ENCODE measurements at regions not wholly inside any gene's neighbourhood (a gene's known extent, or its start where the extent isn't known, plus 50 kb on each side); places are given as distances from the start of the nearest gene placed in this dataset.

GRCh38 chr14:42961509-42961908 is 1354.8 kb downstream of the LRFN5 start:
- Histone ChIP-seq H3K36me3 (ENCODE audit: insufficient read depth, low read length) (no peaks in the 10 kb centered on the region), H3K9me3 (ENCODE audit: low read length) (no peaks in the 10 kb centered on the region), H3K4me3 (ENCODE audit: low read length) (no peak overlapping the region), H3K4me1 (ENCODE audit: insufficient read depth, low read length) (no peaks in the 10 kb centered on the region), H2AFZ (ENCODE audit: low read depth, low read length) (no peak overlapping the region), H3K27me3 (ENCODE audit: insufficient read depth, low read length) (no peaks in the 10 kb centered on the region)

- Histone ChIP-seq H2AFZ (ENCODE audit: low read depth, low read length) (no peak overlapping the region), H3K4me3 (ENCODE audit: low read length) (no peak overlapping the region), H3K27me3 (ENCODE audit: insufficient read depth, low read length) (no peaks in the 10 kb centered on the region), H3K9me3 (ENCODE audit: low read length) (no peaks in the 10 kb centered on the region), H3K36me3 (ENCODE audit: insufficient read depth, low read length) (no peaks in the 10 kb centered on the region), H3K4me1 (ENCODE audit: insufficient read depth, low read length) (no peaks in the 10 kb centered on the region)
These were observed 1343.7 kb downstream of the LRFN5 start for GRCh38 chr14:42950363-42950762.

- Histone ChIP-seq H3K36me3 (ENCODE audit: insufficient read depth, low read length) (no peaks in the 10 kb centered on the region), H3K9me3 (ENCODE audit: low read length) (no peaks in the 10 kb centered on the region), H2AFZ (ENCODE audit: low read depth, low read length) (no peak overlapping the region)
These were observed 1341.3 kb downstream of the LRFN5 start for GRCh38 chr14:42947991-42948390.

GRCh38 chr14:42944284-42944683 is 1337.6 kb downstream of the LRFN5 start:
- no peaks in the 10 kb centered on the region for H3K9me3 ChIP-seq (ENCODE audit: low read length)
- H3K4me1 ChIP-seq (ENCODE audit: insufficient read depth, low read length) = no peaks in the 10 kb centered on the region
- H2AFZ ChIP-seq (ENCODE audit: low read depth, low read length) = no peak overlapping the region
- no peaks in the 10 kb centered on the region for H3K27me3 ChIP-seq (ENCODE audit: insufficient read depth, low read length)
- H3K36me3 ChIP-seq (ENCODE audit: insufficient read depth, low read length) = no peaks in the 10 kb centered on the region
- H3K4me3 ChIP-seq (ENCODE audit: low read length) = no peak overlapping the region

More at GRCh38 chr14:42947991-42948390, 1341.3 kb downstream of the LRFN5 start:
- Histone ChIP-seq H3K4me1 (ENCODE audit: insufficient read depth, low read length) (no peaks in the 10 kb centered on the region), H3K27me3 (ENCODE audit: insufficient read depth, low read length) (no peaks in the 10 kb centered on the region), H3K4me3 (ENCODE audit: low read length) (no peak overlapping the region)

- Histone ChIP-seq H3K9me3 (ENCODE audit: low read length) (no peaks in the 10 kb centered on the region), H3K4me3 (ENCODE audit: low read length) (no peak overlapping the region), H3K27me3 (ENCODE audit: insufficient read depth, low read length) (no peaks in the 10 kb centered on the region), H2AFZ (ENCODE audit: low read depth, low read length) (no peak overlapping the region), H3K36me3 (ENCODE audit: insufficient read depth, low read length) (no peaks in the 10 kb centered on the region), H3K4me1 (ENCODE audit: insufficient read depth, low read length) (no peaks in the 10 kb centered on the region)
These were observed 1324.6 kb downstream of the LRFN5 start for GRCh38 chr14:42931308-42931707.

- Histone ChIP-seq H3K36me3 (ENCODE audit: insufficient read depth, low read length) (no peaks in the 10 kb centered on the region), H2AFZ (ENCODE audit: low read depth, low read length) (no peak overlapping the region), H3K4me3 (ENCODE audit: low read length) (no peak overlapping the region), H3K27me3 (ENCODE audit: insufficient read depth, low read length) (no peaks in the 10 kb centered on the region), H3K4me1 (ENCODE audit: insufficient read depth, low read length) (no peaks in the 10 kb centered on the region), H3K9me3 (ENCODE audit: low read length) (no peaks in the 10 kb centered on the region)
These were observed 1323.3 kb downstream of the LRFN5 start for GRCh38 chr14:42929806-42930480.

- Histone ChIP-seq H3K27me3 (ENCODE audit: insufficient read depth, low read length) (no peaks in the 10 kb centered on the region), H2AFZ (ENCODE audit: low read depth, low read length) (no peak overlapping the region), H3K36me3 (ENCODE audit: insufficient read depth, low read length) (no peaks in the 10 kb centered on the region), H3K4me3 (ENCODE audit: low read length) (no peak overlapping the region), H3K9me3 (ENCODE audit: low read length) (no peaks in the 10 kb centered on the region), H3K4me1 (ENCODE audit: insufficient read depth, low read length) (no peaks in the 10 kb centered on the region)
These were observed 1320.6 kb downstream of the LRFN5 start for GRCh38 chr14:42927313-42927712.

- Histone ChIP-seq H3K4me3 (ENCODE audit: low read length) (no peak overlapping the region), H3K4me1 (ENCODE audit: insufficient read depth, low read length) (no peaks in the 10 kb centered on the region), H3K9me3 (ENCODE audit: low read length) (no peaks in the 10 kb centered on the region)
These were observed 1315.2 kb downstream of the LRFN5 start for GRCh38 chr14:42921901-42922300.

GRCh38 chr14:42918615-42919014 is 1311.9 kb downstream of the LRFN5 start:
- Histone ChIP-seq H3K9me3 (ENCODE audit: low read length) (no peaks in the 10 kb centered on the region), H3K4me1 (ENCODE audit: insufficient read depth, low read length) (no peaks in the 10 kb centered on the region), H3K4me3 (ENCODE audit: low read length) (no peak overlapping the region), H2AFZ (ENCODE audit: low read depth, low read length) (no peak overlapping the region), H3K27me3 (ENCODE audit: insufficient read depth, low read length) (no peaks in the 10 kb centered on the region), H3K36me3 (ENCODE audit: insufficient read depth, low read length) (no peaks in the 10 kb centered on the region)

More at GRCh38 chr14:42921901-42922300, 1315.2 kb downstream of the LRFN5 start:
- Histone ChIP-seq H3K36me3 (ENCODE audit: insufficient read depth, low read length) (no peaks in the 10 kb centered on the region), H3K27me3 (ENCODE audit: insufficient read depth, low read length) (no peaks in the 10 kb centered on the region), H2AFZ (ENCODE audit: low read depth, low read length) (no peak overlapping the region)

- H3K4me1 ChIP-seq (ENCODE audit: insufficient read depth, low read length) = no peaks in the 10 kb centered on the region
- H3K27me3 ChIP-seq (ENCODE audit: insufficient read depth, low read length) = no peaks in the 10 kb centered on the region
- no peaks in the 10 kb centered on the region for H3K36me3 ChIP-seq (ENCODE audit: insufficient read depth, low read length)
- no peaks in the 10 kb centered on the region for H3K9me3 ChIP-seq (ENCODE audit: low read length)
- no peak overlapping the region for H3K4me3 ChIP-seq (ENCODE audit: low read length)
- no peak overlapping the region for H2AFZ ChIP-seq (ENCODE audit: low read depth, low read length)
These were observed 1305.0 kb downstream of the LRFN5 start for GRCh38 chr14:42911642-42912041.

- H3K36me3 ChIP-seq (ENCODE audit: insufficient read depth, low read length) = no peaks in the 10 kb centered on the region
- H3K9me3 ChIP-seq (ENCODE audit: low read length) = no peaks in the 10 kb centered on the region
- H3K27me3 ChIP-seq (ENCODE audit: insufficient read depth, low read length) = no peaks in the 10 kb centered on the region
- no peak overlapping the region for H2AFZ ChIP-seq (ENCODE audit: low read depth, low read length)
- no peak overlapping the region for H3K4me3 ChIP-seq (ENCODE audit: low read length)
- no peaks in the 10 kb centered on the region for H3K4me1 ChIP-seq (ENCODE audit: insufficient read depth, low read length)
These were observed 1303.0 kb downstream of the LRFN5 start for GRCh38 chr14:42909659-42910058.

GRCh38 chr14:42893183-42893582 is 1286.5 kb downstream of the LRFN5 start:
- H2AFZ ChIP-seq (ENCODE audit: low read depth, low read length) = no peak overlapping the region
- no peaks in the 10 kb centered on the region for H3K36me3 ChIP-seq (ENCODE audit: insufficient read depth, low read length)
- no peak overlapping the region for H3K4me3 ChIP-seq (ENCODE audit: low read length)
- no peaks in the 10 kb centered on the region for H3K9me3 ChIP-seq (ENCODE audit: low read length)
- H3K27me3 ChIP-seq (ENCODE audit: insufficient read depth, low read length) = no peaks in the 10 kb centered on the region
- H3K4me1 ChIP-seq (ENCODE audit: insufficient read depth, low read length) = no peaks in the 10 kb centered on the region

GRCh38 chr14:42884100-42884499 is 1277.4 kb downstream of the LRFN5 start:
- Histone ChIP-seq H2AFZ (ENCODE audit: low read depth, low read length) (no peak overlapping the region), H3K36me3 (ENCODE audit: insufficient read depth, low read length) (no peaks in the 10 kb centered on the region), H3K4me3 (ENCODE audit: low read length) (no peak overlapping the region), H3K9me3 (ENCODE audit: low read length) (no peaks in the 10 kb centered on the region), H3K4me1 (ENCODE audit: insufficient read depth, low read length) (no peaks in the 10 kb centered on the region), H3K27me3 (ENCODE audit: insufficient read depth, low read length) (no peaks in the 10 kb centered on the region)

- Histone ChIP-seq H2AFZ (ENCODE audit: low read depth, low read length) (no peak overlapping the region), H3K27me3 (ENCODE audit: insufficient read depth, low read length) (no peaks in the 10 kb centered on the region), H3K9me3 (ENCODE audit: low read length) (no peaks in the 10 kb centered on the region), H3K4me3 (ENCODE audit: low read length) (no peak overlapping the region), H3K36me3 (ENCODE audit: insufficient read depth, low read length) (no peaks in the 10 kb centered on the region), H3K4me1 (ENCODE audit: insufficient read depth, low read length) (peaks cover 5% of the 10 kb centered on the region)
These were observed 1271.0 kb downstream of the LRFN5 start for GRCh38 chr14:42877716-42878115.

Measured in neuron (in vitro differentiated cells).